Fibroblast of skin of back (primary cell): ENCODE measurements at regions not wholly inside any gene's neighbourhood (a gene's known extent, or its start where the extent isn't known, plus 50 kb on each side); places are given as distances from the start of the nearest gene placed in this dataset.
"Not testable (repeated sequence)": the region's sequence is repeated elsewhere in the genome, so short reads cannot be mapped to it uniquely, and the experiment has no call there.

Source experiments
- DNase-seq: peaks from one replicate; pipeline ENCODE4 v3.0.0-alpha.2; 2013

GRCh38 chr2:122571471-122571870 is 816.0 kb downstream of the TSN start:
- DNase-seq: not testable (repeated sequence)

DNA sequence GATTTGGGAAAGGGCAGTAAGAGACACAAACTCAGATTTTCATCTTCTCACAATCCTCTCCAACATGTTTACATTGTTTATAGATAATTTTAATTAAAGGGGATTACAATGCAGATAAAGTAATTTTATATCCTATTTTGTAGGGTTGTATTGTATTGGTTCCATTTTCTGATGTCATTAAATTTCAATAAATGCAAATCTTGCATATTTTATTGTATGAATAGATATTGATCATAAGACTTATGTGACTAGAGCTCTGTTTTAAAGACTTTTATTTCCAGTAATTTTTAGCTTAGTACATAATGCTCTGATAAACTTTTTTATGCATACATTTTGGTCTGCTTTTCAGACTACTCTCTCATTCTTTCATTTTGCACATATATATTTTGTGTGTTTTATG is 819.6 kb downstream of the TSN start:
- no peak for DNase-seq

- DNase-seq: no peak
These were observed 827.9 kb downstream of the TSN start for GRCh38 chr2:122583159-122583917.

GRCh38 chr2:122590524-122590923 is 835.1 kb downstream of the TSN start:
- DNase-seq: no peak

DNA sequence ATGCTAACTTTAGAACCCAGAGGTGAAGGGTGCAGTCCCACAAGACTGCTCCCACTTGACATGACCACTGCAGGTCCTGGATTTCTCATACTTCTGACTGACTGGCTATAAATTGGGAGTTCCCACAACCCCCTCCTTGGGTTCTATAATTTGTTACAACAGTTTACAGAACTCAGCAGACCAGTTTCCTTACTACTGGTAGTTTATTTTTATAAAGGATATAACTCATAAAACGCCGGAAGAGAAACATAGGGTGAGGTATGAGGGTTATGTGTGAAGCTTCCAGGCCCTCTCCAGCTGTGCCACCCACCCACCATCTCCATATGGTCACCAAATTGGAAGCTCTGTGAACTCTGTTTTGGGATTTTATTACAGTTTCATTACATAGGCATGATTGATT is 839.6 kb downstream of the TSN start:
- DNase-seq: no peak

DNA sequence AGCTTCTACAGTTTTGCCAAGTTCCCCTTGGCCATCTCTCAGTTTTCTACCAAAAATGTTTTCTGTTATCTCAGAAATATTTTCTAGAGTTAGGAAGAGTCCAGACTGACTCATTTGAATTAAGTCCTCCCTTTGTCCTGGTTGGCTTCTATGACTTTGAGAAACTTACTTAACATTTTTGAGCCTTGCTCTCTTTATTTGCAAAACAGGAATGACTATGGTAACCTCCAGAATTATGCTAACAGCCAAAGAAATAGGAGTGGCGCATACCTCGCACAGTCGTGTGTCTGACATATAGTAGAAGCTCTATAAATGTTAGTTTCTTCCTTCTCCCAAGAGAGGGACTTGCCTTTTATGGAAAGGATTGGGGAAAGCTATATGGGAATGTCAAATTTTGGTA is 841.1 kb downstream of the TSN start:
- no peak for DNase-seq

- no peak for DNase-seq
These were observed 843.3 kb downstream of the TSN start for GRCh38 chr2:122598784-122599183.

DNA sequence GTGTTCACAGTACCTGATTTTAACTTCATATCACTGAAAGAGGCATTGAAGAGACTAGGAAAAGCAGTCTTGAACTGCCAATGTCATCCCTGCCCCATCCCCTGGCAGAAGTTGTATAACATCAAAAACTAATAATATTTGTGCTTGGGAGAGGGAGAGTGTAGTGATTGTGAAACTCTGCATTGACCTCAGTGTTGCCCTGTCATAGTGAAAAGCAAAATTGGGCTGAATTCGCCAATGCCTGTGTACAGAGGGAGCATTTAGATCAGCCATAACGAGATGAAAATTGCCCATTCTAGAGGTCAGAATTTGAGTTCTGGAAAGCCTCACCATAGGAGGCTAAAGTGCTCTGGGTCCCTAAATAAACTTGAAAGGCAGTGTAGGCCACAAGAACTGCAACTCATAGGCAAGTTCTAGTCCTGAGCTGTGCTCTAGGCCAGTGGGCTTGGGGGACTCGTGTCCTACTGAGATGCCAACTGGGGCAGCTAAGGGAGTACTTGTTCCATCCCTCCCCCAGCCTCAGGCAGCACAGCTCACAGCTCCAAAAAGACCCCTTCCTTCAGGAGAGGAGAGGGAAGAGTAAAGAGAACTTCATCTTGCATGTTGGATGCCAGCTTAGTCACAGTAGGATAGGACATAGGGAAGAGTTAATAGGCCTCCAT is 855.6 kb downstream of the TSN start:
- no peak for DNase-seq

- DNase-seq: no peak
These were observed 867.5 kb downstream of the TSN start for GRCh38 chr2:122622934-122623333.

DNA sequence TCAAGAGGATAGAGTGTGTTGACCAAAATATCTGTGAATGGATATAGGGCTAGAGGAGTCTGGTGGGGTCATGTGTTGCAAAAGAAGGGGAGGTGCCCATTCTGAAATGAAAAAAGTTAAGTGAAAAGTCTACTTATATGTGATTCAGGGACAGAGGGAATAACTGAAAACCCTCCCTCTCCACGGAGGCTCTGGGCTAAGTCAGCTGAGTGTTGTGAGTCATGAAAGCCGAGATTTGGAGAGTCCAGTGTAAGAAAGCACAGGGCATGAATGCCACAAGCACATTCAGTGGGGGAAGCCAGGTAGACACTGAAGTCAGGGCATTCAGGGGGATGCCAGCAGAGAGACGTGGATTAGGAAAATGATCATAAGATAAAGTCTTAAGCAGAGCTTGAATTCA is 871.9 kb downstream of the TSN start:
- peak; percentile 25 for DNase-seq

- DNase-seq: peak; percentile 97
These were observed 878.8 kb downstream of the TSN start for GRCh38 chr2:122634256-122634655.

GRCh38 chr2:122634920-122635319 is 879.5 kb downstream of the TSN start:
- no peak for DNase-seq

DNA sequence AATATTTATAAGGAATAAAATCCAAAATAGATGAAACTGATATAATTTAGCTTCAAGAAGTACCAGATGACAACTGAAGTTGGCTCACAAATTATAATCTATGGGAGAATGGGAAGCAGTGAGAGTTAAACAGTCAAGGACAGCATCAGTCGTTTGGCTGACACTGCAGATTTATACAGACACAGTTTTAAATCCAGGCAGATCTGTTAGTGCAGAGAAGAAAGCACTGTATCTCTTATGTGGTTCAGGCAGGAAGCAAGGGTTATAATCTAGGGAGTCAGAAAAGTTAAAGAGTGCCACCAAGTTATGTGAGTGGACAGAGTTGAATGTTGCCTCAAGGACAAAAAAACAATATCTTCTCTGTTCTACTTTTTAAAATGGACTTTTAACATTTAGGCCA is 880.2 kb downstream of the TSN start:
- peak; percentile 27 for DNase-seq

DNA sequence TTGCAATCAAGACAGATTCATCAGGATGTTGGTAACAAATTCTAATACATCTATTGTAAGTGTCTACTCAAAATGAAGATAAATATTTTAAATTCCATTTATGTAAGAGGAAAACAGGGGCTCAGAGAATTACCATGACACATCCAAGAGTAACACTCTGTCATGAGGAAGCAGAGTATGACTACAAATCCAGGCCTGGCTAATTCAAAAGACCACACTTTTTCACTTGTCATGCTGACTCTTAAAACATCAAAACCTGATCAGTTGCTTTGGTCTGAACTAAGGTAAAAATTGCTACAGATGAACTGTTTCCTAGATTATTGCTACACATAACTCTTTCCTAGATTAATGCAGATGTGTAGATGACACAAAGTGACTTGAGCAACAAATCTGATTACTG is 880.6 kb downstream of the TSN start:
- DNase-seq: peak; percentile 78

GRCh38 chr2:122639176-122639575 is 883.7 kb downstream of the TSN start:
- DNase-seq: no peak

- no peak for DNase-seq
These were observed 884.3 kb downstream of the TSN start for GRCh38 chr2:122639711-122640110.

DNA sequence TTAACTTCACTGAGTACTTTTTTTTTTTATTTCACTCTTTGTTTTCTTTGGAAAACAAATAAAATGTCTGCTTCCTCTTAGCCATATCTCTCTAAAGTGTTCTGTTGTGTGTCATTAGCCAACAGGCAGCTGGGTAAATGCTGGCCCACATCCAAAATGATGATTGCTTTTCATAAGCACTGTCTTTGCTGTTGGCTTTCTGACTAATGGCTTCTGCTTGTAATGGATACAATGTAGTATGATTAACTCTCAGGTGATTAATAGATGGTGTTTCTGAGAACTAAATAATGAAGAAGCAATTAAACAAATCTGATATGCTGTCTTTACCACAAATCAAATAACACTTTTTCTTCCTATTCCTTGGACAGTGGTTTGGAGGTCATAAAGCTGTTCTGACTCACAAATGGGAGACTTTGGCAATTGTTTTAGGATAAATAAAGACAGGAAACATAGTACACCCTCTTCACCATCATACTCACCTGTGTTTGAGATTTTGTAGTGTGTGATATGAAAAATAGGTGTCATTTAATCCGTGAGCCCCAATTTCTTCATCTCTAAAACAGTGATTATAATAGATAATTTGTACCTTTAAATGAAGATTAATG is 888.4 kb downstream of the TSN start:
- peak; percentile 87 for DNase-seq

DNA sequence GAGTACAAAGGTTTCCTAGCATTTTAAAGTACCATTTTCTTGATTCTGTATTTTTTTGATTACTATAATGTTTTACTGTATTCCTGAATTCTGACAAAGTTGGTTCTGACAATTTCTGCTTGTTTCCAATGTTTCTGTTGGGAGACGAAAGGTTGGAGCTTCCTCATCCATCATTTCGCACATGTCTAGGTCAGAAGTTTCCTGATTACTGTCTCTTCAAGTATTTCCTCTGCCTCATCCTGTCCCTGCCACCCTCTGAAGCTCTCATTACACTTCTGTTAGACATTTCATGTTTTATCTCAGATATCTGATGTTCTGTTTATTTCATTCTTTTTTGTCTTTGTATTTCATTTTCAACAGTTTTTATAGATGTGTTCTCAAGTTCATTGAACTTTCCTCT is 895.8 kb downstream of the TSN start:
- peak; percentile 5 for DNase-seq

- no peak for DNase-seq
These were observed 896.3 kb downstream of the TSN start for GRCh38 chr2:122651780-122652179.

DNA sequence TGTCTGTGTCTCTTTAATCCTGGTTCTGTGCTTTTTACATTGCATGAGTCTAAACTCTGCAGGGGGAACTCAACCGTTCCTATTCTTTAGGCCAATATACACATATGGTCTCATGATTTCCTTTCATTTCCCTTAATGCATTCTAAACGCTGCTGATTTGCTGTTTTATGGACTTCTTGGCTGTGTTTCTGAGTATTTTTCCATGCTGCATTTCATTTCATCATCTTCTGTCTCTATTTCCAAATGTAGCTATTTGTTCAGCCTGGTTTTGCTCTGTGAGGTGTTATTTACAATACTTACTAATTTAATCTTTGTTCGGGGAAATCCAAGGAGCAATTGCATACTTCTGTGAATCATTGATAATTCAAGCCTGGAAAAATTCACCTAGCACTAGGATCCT is 897.2 kb downstream of the TSN start:
- no peak for DNase-seq

GRCh38 chr2:122656403-122656802 is 901.0 kb downstream of the TSN start:
- no peak for DNase-seq

GRCh38 chr2:122660786-122661634 is 905.6 kb downstream of the TSN start:
- no peak for DNase-seq

DNA sequence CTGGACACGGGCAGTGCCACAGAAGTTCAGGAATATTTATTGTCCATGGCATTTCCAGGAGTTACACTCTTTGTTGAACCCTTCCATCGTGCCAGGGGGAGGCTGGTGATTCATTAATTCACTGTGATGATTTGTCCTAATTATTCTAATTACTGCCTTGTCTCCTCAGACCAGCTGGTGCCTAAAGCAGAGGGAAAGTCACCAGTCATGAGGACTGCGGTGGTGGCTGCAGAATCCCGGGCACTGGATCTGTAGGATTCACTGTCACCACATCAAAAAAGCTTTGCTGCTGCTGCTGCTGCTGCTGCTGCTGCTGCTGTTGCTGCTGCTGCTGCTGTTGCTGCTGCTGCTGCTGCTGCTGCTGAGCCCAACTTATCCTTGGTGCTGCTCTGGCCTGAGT is 908.2 kb downstream of the TSN start:
- no peak for DNase-seq
